T follicular helper cell (primary cell): ENCODE measurements at regions not wholly inside any gene's neighbourhood (a gene's known extent, or its start where the extent isn't known, plus 50 kb on each side); places are given as distances from the start of the nearest gene placed in this dataset.

Experiments
- DNase-seq: peaks from one replicate; pipeline ENCODE4 v3.0.0-alpha.2; 2020; ENCODE audit warnings: low read depth

DNA sequence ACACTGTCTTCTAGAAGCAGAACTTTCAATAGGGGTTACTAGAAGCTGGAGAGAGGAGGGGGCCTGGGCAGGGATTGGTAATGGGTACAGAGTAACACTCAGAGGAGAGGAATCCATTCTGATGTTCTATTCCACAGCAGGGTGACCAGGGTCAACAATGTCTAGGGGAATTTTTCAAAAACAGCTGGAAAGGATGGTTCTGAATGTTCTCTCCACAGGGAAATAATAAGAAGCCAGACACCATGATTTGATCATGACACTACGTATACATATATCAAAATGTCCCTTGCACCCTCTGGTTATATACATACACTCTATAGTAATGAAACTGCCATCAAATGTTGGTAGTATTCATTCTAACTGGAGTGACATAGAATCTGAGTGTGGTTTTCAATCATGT lies 111.2 kb upstream of the TOP3B start:
- DNase-seq = no peak

DNA sequence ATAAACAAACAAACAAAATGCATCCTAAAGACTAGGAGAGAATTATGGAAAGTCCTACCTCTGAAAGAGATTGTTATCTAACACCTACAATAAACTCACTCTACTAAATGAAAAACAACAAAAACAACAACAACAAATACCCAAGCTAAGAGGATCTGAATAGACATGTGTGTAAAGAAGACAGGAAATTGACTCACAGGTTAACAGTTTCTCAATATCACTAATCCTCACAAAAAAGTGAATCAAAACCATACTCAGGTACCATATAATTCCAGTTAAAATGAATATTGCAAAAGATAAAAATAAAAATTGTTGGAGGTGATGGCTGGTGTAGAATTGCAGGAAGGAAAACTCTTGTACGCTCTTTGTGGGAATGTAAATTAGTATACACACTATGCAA lies 110.4 kb upstream of the TOP3B start:
- no peak for DNase-seq

DNA sequence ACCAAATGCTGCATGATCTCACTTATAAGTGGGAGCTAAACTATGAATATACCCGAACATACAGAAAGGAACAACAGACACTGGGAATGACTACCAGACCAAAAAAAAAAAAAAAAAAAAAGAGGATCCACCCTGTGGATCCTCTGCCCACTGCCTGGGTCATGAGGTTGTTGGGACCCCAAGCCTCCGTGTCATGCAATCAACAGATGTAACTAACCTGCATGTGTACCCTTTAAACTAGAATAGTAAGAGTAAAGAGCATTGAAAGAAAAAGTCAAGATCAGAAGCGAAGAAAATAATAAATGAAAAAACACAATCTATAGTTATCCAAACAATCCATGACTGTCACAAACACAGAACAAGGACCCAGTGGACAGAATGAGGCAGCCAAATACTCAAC lies 109.5 kb upstream of the TOP3B start:
- DNase-seq = no peak

DNA sequence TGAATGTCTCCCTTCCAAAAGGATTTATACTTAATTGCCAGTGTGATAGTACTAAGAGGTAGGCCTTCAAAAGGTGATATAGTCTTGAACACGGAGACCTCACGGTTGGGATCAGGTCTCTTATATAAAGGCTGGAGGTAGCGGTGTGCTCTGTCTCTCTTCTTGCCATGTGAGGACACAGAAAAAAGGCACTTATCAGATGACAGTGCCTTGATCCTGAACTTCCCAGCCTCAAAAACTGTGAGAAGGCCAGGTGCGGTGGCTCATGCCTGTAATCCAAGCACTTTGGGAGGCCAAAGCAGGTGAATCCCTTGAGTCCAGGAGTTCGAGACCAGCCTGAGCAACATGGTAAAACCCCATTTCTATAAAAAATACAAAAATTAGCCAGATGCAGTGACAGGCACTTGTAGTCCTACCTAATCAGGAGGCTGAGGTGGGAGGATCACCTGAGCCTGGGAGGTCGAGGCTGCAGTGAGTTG lies 108.9 kb upstream of the TOP3B start:
- DNase-seq = no peak

DNA sequence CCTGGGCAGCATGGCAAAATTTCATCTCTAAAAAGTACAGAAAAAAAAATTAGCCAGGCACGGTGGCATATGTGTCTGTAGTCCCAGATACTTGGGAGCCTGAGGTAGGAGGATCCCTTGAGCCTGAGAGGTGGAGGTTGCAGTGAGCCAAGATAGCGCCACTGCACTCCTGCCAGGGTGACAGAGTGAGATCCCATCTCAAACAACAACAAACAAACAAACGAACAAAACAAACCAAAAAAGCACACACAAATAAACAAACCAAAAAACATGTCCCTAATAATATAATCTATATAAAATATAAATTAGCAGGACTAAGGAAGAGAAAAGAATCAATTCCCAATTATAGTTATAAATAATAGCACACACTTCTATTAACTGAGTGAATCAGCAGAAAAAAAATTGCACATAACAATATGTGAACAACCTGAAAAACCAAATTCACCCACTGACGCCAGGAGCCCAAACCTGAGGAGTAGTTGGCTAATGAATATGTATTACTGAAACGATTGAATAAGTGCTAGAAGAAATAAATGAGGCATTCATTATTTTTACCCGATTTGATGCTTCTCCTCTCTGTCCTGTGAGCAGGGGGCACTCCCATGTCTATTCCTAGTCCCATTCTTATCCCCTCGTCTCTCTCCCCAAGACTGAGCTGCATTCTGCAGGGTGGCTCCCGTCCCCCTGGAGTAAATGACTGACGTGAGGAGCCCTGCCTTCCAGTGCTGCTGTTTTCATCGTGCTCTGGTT lies 108.2 kb upstream of the TOP3B start:
- no peak for DNase-seq

DNA sequence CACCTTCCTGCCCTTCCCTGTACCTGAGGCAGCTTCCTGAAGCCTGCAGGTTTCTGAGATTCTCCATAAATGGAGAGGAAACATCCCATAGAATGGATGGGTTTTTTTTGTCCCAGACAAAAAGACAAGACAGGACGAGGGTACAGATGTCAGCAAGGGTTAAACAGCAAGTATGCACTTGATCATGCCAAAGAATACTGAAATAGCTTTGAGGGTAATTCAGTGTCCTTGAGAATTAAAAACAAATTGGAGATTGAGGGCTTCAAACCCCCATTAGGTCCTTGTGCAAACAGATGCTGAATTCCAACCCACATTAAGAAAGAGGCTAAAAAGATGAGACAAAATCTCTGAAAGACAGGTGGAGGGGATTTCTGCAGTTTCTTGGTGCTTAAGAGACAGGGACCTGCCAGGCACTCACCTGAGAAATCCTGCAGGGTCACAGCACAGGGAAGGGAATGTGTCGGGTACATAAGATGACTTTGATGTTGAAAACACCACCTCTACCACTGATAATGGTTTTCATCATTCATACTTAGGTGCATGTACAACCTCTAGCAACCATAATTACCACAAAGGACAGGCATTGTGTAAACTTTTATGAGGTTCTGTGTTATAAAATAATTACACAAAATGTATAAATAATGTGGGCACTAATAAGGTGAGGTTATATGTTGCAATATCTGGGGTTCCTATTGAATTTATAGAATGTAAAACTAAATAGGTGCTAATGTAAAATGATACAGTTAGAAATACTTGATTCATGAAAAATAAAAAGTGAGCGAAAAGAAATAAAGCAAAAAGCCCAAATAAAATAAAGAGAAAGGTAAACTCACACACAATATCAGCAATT lies 107.1 kb upstream of the TOP3B start:
- no peak for DNase-seq

DNA sequence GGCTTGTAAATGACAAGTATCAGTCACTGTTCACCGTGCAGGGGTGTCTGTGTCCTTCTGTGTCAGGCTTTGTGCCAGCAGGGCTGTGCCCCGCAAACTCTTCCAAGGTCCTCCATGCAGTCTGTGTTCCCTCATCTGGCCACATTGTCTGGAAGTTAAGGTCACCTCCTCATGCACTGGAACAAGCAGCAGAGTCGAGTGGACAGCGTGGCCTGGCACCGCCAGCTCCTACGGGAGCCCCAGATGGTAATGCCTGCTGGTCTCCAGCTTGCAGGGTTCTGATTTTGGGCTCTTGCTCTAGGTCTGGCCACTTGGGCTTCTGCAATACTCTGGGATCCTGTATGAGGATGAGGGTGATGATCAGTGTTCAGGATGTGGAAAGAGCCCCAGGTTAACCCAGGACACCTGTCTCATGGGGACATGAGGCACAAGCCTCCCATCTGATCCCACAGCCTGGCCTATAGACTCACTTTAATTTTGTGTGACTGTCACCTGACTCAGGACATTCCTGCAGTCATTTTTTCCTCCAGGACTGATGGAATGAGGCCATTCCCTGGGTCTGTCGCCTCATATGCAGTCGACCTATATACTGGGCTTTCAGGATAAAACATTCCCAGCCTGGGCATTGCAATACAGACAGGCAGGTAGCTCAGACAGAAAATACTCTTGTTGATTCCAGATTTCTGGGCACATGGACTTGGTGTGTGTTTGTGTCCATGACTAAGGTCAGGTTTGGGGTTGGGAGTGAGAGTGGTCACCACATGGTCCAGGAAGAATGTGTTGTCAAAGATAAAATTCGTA lies 106.3 kb upstream of the TOP3B start:
- DNase-seq = no peak

DNA sequence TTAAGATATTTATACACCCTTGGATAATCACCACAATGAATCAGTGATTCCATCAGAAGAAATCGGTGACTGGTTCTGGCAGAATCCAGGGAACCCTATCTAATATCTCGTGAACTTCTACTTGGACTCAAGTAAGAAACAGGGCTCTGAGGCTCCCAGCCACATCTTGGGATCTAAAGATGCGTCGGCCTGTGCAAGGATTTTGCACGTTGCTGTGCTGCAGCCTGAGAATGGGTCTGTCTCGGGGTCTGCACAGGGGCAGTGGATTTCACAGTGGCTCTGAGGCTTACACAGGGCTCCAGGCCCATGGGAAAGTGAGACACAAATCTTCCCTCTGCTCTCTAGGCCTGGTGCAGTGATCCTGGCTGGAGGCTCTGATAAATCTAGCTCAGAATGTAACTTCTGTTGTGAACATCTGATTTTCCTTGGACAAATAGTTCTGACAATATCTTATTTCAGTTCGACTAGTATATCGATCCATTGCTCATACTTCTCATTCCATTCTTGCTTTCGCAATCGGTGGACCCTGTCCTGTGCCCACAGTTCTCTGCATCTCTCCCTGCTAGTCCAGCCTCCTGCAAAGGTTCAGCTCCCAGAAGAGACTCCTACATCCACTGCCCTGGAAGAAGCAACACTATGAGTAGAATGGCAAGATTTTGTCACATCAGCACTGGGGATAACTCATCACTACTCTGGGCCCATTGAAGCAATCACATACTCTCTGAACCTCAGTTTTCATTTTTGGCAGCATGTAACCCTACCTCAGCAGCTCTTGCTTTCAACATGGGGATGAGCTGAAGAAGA lies 105.5 kb upstream of the TOP3B start:
- no peak for DNase-seq

DNA sequence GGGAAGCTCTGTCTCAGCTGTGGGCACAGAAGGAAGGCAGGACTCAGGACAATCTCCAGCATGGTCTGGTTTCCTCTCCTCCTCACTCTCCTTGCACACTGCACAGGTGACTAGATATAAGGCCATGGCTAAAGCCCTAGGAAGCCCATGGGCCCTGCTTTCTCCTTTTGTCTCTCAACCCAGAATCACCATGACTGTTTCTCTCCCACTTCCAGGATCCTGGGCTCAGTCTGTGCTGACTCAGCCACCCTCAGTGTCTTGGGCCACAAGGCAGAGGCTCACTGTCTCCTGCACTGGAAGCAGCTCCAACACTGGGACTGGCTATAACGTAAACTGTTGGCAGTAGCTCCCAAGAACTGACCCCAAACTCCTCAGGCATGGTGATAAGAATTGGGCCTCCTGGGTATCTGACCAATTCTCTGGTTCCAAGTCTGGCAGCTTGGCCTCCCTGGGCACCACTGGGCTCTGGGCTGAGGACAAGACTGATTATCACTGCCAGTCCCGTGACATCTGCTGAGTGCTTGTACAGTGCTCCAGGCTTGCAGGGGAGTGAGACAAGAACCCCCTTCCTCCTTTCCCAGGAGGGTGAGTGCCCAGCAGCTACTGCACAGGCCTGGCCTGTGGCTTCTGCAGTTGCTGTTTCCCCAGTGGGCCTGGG lies 104.0 kb upstream of the TOP3B start:
- no peak for DNase-seq

DNA sequence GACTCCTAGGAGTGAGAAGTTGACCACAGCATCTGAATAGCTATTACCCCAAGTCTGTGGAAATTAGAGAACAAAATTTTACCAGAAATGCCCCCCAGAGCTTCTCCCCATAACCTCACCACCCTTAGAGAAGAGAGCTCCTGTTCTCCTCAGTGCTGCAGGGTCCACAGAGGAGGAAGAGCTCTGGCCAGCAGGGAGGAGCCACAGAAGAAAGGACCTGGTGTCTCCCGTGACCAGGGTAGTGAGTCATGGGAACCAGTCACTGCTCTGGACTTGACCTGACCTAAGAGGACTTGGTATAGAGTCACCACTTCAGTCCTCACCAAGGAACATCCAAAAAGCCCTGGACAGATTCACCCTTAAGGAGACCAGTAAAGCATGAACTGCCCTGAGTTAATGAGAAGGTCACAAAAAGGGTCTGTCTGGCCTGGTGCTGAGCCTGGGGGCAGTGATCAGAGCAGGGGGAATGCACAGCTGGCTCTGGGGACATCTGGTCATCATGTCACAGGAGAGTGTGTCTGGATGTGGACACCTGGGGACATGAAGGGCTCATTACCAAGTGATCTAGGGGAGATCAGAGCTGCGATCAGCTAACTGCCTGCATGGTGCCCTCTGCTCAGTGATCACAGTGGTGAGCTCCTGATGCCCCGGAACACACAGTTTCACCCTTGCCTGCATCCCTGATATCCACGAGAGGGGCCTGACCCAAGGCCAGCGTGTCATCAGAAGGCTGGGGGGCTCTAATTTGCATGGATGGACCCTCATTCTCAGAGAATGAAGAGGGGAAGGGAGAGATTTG lies 103.3 kb upstream of the TOP3B start:
- DNase-seq = no peak

DNA sequence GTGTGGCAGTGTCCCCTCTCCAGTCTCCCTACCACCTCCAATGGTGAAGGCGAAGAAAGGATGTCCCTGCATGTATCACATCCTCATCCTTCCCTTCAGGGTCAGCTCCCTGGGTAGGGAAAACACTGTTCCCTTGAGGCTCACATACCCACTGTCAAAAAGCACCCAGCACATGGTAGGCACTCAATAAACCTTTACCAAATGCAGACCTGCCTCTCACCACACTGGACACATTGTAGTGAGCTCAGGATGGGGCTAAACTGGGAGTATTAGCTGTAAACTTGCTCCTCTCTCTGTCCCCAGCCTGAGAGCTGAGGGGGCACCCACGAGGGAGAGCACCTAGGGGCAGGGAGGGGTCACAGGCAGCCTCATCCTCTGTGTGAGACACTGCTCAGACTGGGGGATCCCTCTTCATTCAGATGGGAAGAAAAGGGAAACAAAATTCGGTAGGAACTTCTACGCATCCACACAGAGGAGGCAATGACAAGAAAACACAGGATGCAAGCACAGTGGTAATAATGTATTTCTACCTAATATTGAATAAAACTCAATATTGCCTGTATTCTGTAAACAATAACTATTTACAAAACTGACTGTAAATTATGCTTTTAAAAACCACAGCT lies 101.6 kb upstream of the TOP3B start:
- DNase-seq = no peak

DNA sequence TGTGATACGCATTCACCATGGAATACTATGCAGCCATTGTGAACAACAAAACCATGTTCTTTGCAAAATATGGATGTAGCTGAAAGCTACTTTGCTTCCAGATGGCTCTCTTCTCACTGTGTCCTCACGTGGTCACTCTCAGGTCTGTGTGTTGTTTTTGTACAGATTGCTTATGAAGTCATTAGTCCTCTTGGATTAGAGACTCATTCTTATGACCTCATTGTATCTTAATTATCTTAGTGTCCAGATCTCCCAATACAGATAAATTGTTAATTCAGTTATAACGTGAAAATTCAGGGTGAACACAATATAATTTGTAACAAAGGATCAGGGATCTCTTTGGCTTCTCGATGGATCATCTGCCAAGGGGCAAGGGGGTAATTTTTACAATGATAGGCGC lies 100.4 kb upstream of the TOP3B start:
- no peak for DNase-seq

DNA sequence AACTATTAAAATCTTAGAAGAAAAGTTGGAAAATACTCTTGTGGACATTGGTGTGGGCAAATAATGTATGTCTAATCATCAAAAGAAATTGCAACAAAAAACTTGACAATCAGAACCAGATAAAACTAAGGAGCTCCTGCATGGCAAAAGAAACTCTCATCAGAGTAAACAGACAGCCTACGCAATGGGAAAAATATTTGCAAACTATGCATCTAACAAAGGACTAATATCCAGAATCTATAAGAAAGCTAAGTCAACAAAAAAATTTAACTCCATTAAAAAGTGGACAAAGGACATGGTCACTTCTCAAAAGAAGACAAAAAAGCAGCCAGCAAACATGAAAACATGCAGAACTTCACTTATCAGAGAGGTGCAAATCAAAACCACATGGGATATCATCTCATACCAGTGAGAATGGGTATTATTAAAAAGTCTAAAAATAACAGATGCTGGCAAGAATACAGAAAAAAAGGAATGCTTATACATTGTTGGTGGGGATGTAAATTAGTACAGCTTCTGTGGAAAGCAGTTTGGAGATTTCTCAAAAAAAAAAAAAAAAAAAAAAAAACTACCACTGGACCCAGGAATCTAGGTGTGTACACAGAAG lies 99.7 kb upstream of the TOP3B start:
- DNase-seq = no peak

DNA sequence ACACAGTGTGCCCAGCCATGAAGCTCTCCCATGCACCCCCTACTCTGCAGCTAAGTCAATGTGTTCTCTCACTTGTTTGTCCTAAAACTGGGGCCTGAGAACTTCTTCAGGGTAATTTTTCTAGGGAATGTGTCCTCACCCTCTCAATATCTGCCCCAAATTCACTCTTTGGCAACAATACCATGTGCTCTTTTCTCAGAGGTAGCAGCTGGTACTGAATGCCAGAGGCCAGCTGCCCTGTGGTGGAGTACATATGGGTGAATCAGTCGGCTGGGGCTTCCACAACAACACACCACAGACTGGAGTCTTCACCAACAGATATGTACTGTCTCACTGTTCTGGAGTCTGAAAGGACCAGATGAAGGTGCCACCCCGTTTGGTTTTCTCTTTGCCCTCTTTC lies 97.7 kb upstream of the TOP3B start:
- DNase-seq = no peak

DNA sequence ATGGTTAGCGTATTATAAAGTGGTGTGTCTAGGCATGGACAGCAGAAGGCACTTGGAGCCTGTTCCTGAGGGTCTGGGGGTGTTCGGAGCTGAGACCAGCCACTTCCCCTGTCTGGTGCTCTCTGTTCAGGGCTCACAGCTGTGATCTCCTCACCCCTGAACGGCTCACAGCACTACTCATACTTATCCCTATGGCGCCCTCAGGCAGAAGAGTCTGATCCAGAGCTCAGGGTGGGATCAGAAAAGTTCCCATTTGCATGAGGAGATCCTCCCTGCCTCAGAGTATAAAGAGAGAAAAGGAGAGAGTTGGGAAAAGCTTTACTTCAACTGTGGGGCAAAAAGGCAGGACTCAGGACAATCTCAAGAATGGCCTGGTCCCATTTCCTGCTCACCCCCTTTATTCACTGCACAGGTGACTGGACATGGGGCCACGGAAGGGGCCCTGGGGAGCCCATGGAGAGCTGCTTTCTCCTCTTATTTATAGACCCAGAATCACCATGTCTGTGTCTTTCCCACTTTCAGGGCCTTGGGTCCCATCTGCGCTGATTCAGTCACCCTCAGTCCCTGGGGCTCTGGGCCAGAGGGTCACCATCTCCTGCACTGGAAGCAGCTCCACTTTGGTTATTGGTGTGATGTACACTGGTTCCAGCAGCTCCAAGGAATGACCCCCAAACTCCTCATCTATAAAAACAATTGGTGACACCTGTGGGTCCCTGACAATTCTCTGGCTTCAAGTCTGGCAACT lies 97.0 kb upstream of the TOP3B start:
- DNase-seq = no peak

DNA sequence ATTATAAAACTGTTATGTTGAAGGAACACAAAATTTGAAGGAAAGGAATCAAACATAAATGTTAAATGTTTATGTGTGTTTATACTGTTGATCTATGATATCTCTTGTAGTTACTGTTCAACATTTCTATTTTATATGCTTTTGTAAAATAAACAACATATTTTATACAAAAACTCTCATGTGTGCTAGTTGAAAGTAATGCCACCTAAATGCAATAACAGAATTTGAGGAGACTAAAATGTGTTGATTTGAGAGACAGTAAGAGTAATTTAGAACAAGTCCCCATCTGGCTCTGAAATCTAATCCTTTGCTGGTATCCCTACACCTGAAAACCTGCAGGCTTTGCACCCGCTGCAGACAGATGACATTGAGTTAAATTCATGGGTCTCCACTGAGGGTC lies 95.7 kb upstream of the TOP3B start:
- DNase-seq = no peak

DNA sequence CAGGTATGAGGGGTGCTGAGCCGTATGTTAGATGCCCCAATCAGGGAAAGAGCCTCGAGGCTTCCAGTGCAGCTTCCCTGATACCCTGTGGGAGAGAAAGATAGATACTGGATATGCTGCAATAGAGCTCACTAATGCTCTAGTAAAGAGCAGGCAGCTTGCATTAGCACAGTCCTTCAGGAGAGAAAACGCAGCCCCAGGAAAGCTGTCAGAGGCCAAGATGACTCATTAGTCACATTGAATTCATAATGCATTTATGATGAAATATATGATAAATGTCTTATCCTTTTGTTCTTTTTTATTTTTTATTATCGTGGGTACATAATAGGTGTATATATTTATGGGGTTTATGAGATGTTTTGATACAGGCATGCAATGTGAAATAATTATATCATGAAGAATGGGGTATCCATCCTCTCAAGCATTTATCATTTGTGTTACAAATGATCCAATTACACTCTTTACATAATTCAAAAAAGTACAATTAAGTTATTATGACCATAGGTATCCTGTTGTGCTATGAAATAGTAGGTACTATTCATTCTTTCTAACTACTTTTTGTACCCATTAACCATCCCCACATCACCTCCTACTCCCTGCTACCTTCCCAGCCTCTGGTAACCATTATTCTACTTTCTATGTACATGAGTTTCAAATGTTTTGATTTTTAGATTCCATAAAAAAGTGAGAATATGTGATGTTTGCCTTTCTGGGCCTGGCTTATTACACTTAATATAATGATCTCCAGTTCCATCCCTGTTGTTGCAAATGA lies 94.5 kb upstream of the TOP3B start:
- DNase-seq = no peak

DNA sequence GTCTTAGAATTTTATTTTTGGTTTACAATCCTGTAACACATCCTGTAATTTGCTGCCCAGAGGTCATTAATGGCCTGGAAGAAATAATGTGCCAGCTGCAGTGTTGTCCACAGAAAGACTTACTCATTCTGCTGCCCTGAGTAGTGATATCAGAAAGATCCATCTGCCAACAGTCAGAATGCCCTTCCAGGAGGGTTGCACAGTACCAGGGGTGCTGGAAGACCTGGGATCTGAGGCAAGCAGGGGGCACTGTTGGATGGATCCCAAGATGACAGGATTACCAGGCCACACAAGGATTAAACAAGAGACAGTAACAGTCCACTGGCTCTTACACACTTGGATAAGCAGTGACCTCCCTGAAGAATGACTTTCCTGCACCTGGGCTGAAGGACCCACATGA lies 93.8 kb upstream of the TOP3B start:
- DNase-seq = no peak
